GM12878 (cell line): ENCODE measurements at regions not wholly inside any gene's neighbourhood (a gene's known extent, or its start where the extent isn't known, plus 50 kb on each side); places are given as distances from the start of the nearest gene placed in this dataset.

Source experiments
- ATAC-seq: fragments of 200-7000 bp; cut with Tn5 transposase; 3 replicates; pipeline ENCODE4 v1.9.1; 2020; ENCODE audit warnings: mild to moderate bottlenecking, moderate library complexity
- BruUV-seq: library from RNA; stranded (reverse); fragments of 400-500 nt; replicated peaks from 2 replicates; lab custom pipeline; 2021; lab: Mats Ljungman, UMichigan
- CTCF ChIA-PET: fragments of 300-600 bp; sonication (Branson Sonifier 250); formaldehyde crosslinking; extraction: SDS; loops from one replicate; lab custom pipeline; 2021; ENCODE audit warnings: inconsistent platforms; lab: Yijun Ruan, JAX
- POLR2A ChIA-PET: fragments of 350-600 bp; formaldehyde crosslinking; extraction: SDS; loops from one replicate; lab custom pipeline; 2021; ENCODE audit warnings: inconsistent platforms; lab: Charles Lee
- RAD21 ChIA-PET: fragments of 300-600 bp; sonication (Branson Sonifier 250); formaldehyde crosslinking; loops from one replicate; lab custom pipeline; 2023; ENCODE audit warnings: antibody characterized with exemption; ENCODE audit not compliant: unreplicated experiment; lab: Charles Lee
- SMC1A ChIA-PET: fragments of 300-600 bp; sonication (Branson Sonifier 250); formaldehyde crosslinking; loops from one replicate; lab custom pipeline; 2023; ENCODE audit not compliant: unreplicated experiment, uncharacterized antibody; lab: Charles Lee
- DNase-seq: peaks from one replicate; pipeline ENCODE4 v3.0.0-alpha.2; 2011; ENCODE audit warnings: low read depth, low spot score
- FAIRE-seq: peaks from 3 replicates; lab custom pipeline; 2011; peaks lifted over from hg19 to GRCh38; lab: Jason Lieb, UNC
- H2AFZ ChIP-seq: 2 replicates; pipeline ENCODE4 v1.6.0; 2011; ENCODE audit warnings: low read depth, low read length, control low read depth; ENCODE audit not compliant: control insufficient read depth
- H3K27ac ChIP-seq: 2 replicates; pipeline ENCODE4 v1.5.1; 2011; ENCODE audit warnings: control low read depth; ENCODE audit not compliant: control insufficient read depth, insufficient read depth
- H3K27me3 ChIP-seq, 2 experiments: replicated peaks in 1 of 2; 2 replicates each; pipeline versions ENCODE4 v1.6.0 to v1.6.1; 2011; ENCODE audit warnings: low read length in 1 of 2; ENCODE audit not compliant: control insufficient read depth in 2 of 2, insufficient read depth in 2 of 2
- H3K36me3 ChIP-seq, 2 experiments: 2 replicates each; pipeline ENCODE4 v1.5.1; 2011; ENCODE audit warnings: low read length in 1 of 2; ENCODE audit not compliant: control insufficient read depth in 2 of 2, insufficient read depth in 2 of 2
- H3K4me1 ChIP-seq: 2 replicates; pipeline ENCODE4 v1.6.1; 2011; ENCODE audit warnings: mild to moderate bottlenecking, low read length, moderate library complexity, mixed read lengths; ENCODE audit not compliant: control insufficient read depth, insufficient read depth
- H3K4me2 ChIP-seq: 2 replicates; pipeline ENCODE4 v1.6.0; 2011; ENCODE audit warnings: control low read depth; ENCODE audit not compliant: control insufficient read depth, insufficient read depth
- H3K4me3 ChIP-seq: fragments of 200-600 bp; sonication (generic); 2 replicates; pipeline ENCODE4 v1.5.1; 2016
- H3K79me2 ChIP-seq: 2 replicates; pipeline ENCODE4 v1.6.0; 2011; ENCODE audit warnings: low read length; ENCODE audit not compliant: control insufficient read depth, insufficient read depth
- H3K9ac ChIP-seq: 2 replicates; pipeline ENCODE4 v1.8.0; 2011; ENCODE audit warnings: low read length, control low read depth, mixed read lengths; ENCODE audit not compliant: control insufficient read depth, insufficient read depth
- H3K9me3 ChIP-seq: replicated peaks from 3 replicates; pipeline ENCODE4 v1.5.1; 2011; ENCODE audit warnings: mild to moderate bottlenecking, low read length; ENCODE audit not compliant: control insufficient read depth, insufficient read depth
- H4K20me1 ChIP-seq: 2 replicates; pipeline ENCODE4 v1.6.0; 2011; ENCODE audit not compliant: control insufficient read depth, insufficient read depth
- ATF7 ChIP-seq: fragments of 450-650 bp; IDR thresholded peaks from 2 replicates; pipeline ENCODE4 v1.6.1; 2016; ENCODE audit warnings: low read depth, mild to moderate bottlenecking
- CBFB ChIP-seq: IDR thresholded peaks from 2 replicates; pipeline ENCODE4 v1.6.1; 2016; ENCODE audit warnings: antibody characterized with exemption, low read depth
- CREM ChIP-seq: IDR thresholded peaks from 2 replicates; pipeline ENCODE4 v1.6.1; 2014; ENCODE audit warnings: antibody characterized with exemption, low read depth
- GATAD2B ChIP-seq: fragments of 450-650 bp; conservative IDR thresholded peaks from 2 replicates; pipeline ENCODE4 v1.6.1; 2017; ENCODE audit warnings: low read depth, mild to moderate bottlenecking, moderate library complexity
- HCFC1 ChIP-seq: fragments of 150-350 bp; IDR thresholded peaks from 2 replicates; pipeline ENCODE4 v1.6.1; 2014; ENCODE audit warnings: low read length
- IKZF1 ChIP-seq: fragments of 450-650 bp; conservative IDR thresholded peaks from 2 replicates; pipeline ENCODE4 v1.6.1; 2017; ENCODE audit warnings: antibody characterized with exemption, mild to moderate bottlenecking
- IKZF2 ChIP-seq, 2 experiments: fragments of 450-650 bp; IDR thresholded peaks; 2 replicates each; pipeline ENCODE4 v1.6.1; 2017; ENCODE audit warnings: mild to moderate bottlenecking in 2 of 2, moderate library complexity in 2 of 2
- MEF2A ChIP-seq: IDR thresholded peaks from 2 replicates; pipeline ENCODE4 v1.6.1; 2011; ENCODE audit warnings: low read depth, mild to moderate bottlenecking, low read length, moderate library complexity; ENCODE audit not compliant: insufficient read depth
- MTA2 ChIP-seq: fragments of 450-650 bp; IDR thresholded peaks from 2 replicates; pipeline ENCODE4 v1.6.1; 2016; ENCODE audit warnings: low read depth, mild to moderate bottlenecking, moderate library complexity
- MXI1 ChIP-seq: fragments of 150-350 bp; IDR thresholded peaks from 2 replicates; pipeline ENCODE4 v1.6.1; 2011; ENCODE audit warnings: low read depth, mild to moderate bottlenecking, inconsistent platforms, low read length, improper control_type of control experiment
- PAX5 ChIP-seq: IDR thresholded peaks from 2 replicates; pipeline ENCODE4 v1.6.1; 2011; ENCODE audit warnings: low read depth, low read length, borderline replicate concordance
- POLR2A ChIP-seq: IDR thresholded peaks from 2 replicates; pipeline ENCODE4 v1.6.1; 2011; ENCODE audit warnings: low read depth, mild to moderate bottlenecking, low read length
- POLR2AphosphoS5 ChIP-seq: IDR thresholded peaks from 2 replicates; pipeline ENCODE4 v1.6.1; 2011; ENCODE audit warnings: mild to moderate bottlenecking, low read length, inconsistent platforms
- POU2F2 ChIP-seq: IDR thresholded peaks from 3 replicates; pipeline ENCODE4 v1.6.1; 2011; ENCODE audit warnings: low read depth, mild to moderate bottlenecking, low read length, borderline replicate concordance
- RAD21 ChIP-seq: IDR thresholded peaks from 2 replicates; pipeline ENCODE4 v1.6.1; 2011; ENCODE audit warnings: mild to moderate bottlenecking, low read depth, low read length, moderate library complexity; ENCODE audit not compliant: insufficient read depth
- RUNX3 ChIP-seq: IDR thresholded peaks from 2 replicates; pipeline ENCODE4 v1.6.1; 2012; ENCODE audit warnings: low read length, inconsistent platforms
- YY1 ChIP-seq: IDR thresholded peaks from 2 replicates; pipeline ENCODE4 v1.6.1; 2011; ENCODE audit warnings: low read depth, mild to moderate bottlenecking, low read length
- ZNF24 ChIP-seq: fragments of 450-650 bp; IDR thresholded peaks from 2 replicates; pipeline ENCODE4 v1.6.1; 2017; ENCODE audit warnings: antibody characterized with exemption, mild to moderate bottlenecking
- ZNF687 ChIP-seq: fragments of 450-650 bp; IDR thresholded peaks from 2 replicates; pipeline ENCODE4 v1.6.1; 2017; ENCODE audit warnings: mild to moderate bottlenecking, moderate library complexity
- WGBS: methylation state at CpG from one replicate; pipeline ENCODE4 v1.1.6; 2016; ENCODE audit warnings: low lambda C conversion rate; ENCODE audit not compliant: insufficient replicate concordance, insufficient coverage; ENCODE audit errors: missing lambda C conversion rate; 5-methylcytosine and 5-hydroxymethylcytosine counted together
- in situ Hi-C: fragments of 300-500 bp; cut with MboI; formaldehyde crosslinking; loops from 9 replicates; pipeline ENCODE4 v1.14.3; 2018; ENCODE audit warnings: mixed read lengths
- intact Hi-C: fragments of 100-400 bp; cut with micrococcal nuclease; formaldehyde crosslinking; loops from one replicate; pipeline ENCODE4 v1.14.2; 2022; ENCODE audit not compliant: unreplicated experiment
- TF ChIP-seq, protein P1 (sequence below): IDR thresholded peaks from 2 replicates; pipeline ENCODE4 v1.6.1; 2011; ENCODE audit warnings: borderline replicate concordance, low read depth, mild to moderate bottlenecking, moderate library complexity, low read length; ENCODE audit not compliant: insufficient read depth, poor library complexity, severe bottlenecking

- Histone ChIP-seq H3K9me3 (no peaks in the 10 kb centered on the region), H3K79me2 (no peaks in the 10 kb centered on the region), H3K27ac (peak overlapping the region; percentile 64), H3K4me2 (peak overlapping the region; percentile 72), H2AFZ (no peak overlapping the region), H3K9ac (no peak overlapping the region), H3K36me3 (no peaks in the 10 kb centered on the region), H3K27me3 (no peaks in the 10 kb centered on the region), H3K4me1 (peaks cover 41% of the 10 kb centered on the region), H4K20me1 (no peaks in the 10 kb centered on the region), H3K4me3 (no peak overlapping the region)
- in situ Hi-C loops: no loop called here
- POLR2A ChIA-PET: interaction anchor here (0.6 kb wide), 1 partner anchor 67 kb away, joined by 3 read pairs; no protein-coding TSS in a partner anchor
- FAIRE-seq: peak; percentile 68
- SMC1A ChIA-PET: interaction anchor here (0.6 to 9.0 kb wide), 9 partner anchors 10 to 534 kb away, joined by 3 to 81 read pairs (median 4); no protein-coding TSS in a partner anchor
- ATAC-seq: peak; percentile 76
- peak; percentile 68 for DNase-seq
- CTCF ChIA-PET: interaction anchor here (1.1 to 1.3 kb wide), 2 partner anchors 14 to 313 kb away, joined by 3 to 4 read pairs; no protein-coding TSS in a partner anchor
- TSS peak; percentile 70 for BruUV-seq
- 2% methylated on average over 3 of the region's 3 CpGs for WGBS
- intact Hi-C loops: no loop called here
- RAD21 ChIA-PET: interaction anchor here (0.7 to 1.8 kb wide), 6 partner anchors 9 to 222 kb away, joined by 3 to 6 read pairs (median 4); no protein-coding TSS in a partner anchor
- no peak for TF ChIP-seq HCFC1
- peak; percentile 41; the same call in 1 of the 2 replicates for TF ChIP-seq MXI1
- peak; percentile 56 for TF ChIP-seq POLR2AphosphoS5
- no peak for TF ChIP-seq MEF2A
- 0 out of 2 replicates have a peak, but pooled peaks have one; percentile 48 for TF ChIP-seq ZNF687
- TF ChIP-seq ATF7: 0 out of 2 replicates have a peak, but pooled peaks have one; percentile 15
- TF ChIP-seq ZNF24: peak; percentile 48; the same call in 1 of the 2 replicates
- TF ChIP-seq RUNX3: peak; percentile 68
- TF ChIP-seq POLR2A: peak; percentile 42; the same call in 1 of the 2 replicates
- no peak; the same call in 1 of the 2 replicates for TF ChIP-seq CBFB
- TF ChIP-seq GATAD2B: 0 out of 2 replicates have a peak, but pooled peaks have one; percentile 18
- TF ChIP-seq PAX5: peak; percentile 65
- TF ChIP-seq IKZF2 (IDR thresholded peaks at IDR 0.05): peak; percentile 22 to 31; a peak in 2 of 4 replicates
- TF ChIP-seq IKZF1: peak; percentile 22; the same call in 1 of the 2 replicates
- no peak for TF ChIP-seq MTA2
- no peak; the same call in 1 of the 2 replicates for TF ChIP-seq CREM
- 0 out of 2 replicates have a peak, but pooled peaks have one; percentile 53 for TF ChIP-seq YY1
- peak; percentile 18; the same call in 1 of the 2 replicates for TF ChIP-seq RAD21
- TF ChIP-seq, protein P1, sequence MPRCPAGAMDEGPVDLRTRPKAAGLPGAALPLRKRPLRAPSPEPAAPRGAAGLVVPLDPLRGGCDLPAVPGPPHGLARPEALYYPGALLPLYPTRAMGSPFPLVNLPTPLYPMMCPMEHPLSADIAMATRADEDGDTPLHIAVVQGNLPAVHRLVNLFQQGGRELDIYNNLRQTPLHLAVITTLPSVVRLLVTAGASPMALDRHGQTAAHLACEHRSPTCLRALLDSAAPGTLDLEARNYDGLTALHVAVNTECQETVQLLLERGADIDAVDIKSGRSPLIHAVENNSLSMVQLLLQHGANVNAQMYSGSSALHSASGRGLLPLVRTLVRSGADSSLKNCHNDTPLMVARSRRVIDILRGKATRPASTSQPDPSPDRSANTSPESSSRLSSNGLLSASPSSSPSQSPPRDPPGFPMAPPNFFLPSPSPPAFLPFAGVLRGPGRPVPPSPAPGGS: peak; percentile 53
- peak; percentile 27; the same call in 1 of the 3 replicates for TF ChIP-seq POU2F2
Observed at GRCh38 chr9:115211413-115212124, 93.6 kb upstream of the TNC start.
